Umbilical cord (tissue), 1 donor: ENCODE measurements at regions not wholly inside any gene's neighbourhood (a gene's known extent, or its start where the extent isn't known, plus 50 kb on each side); places are given as distances from the start of the nearest gene placed in this dataset.
"Not testable (repeated sequence)": the region's sequence is repeated elsewhere in the genome, so short reads cannot be mapped to it uniquely, and the experiment has no call there.

Experiments used
- DNase-seq: peaks from one replicate; pipeline ENCODE4 v3.0.0-alpha.2; 2015; ENCODE audit warnings: low spot score

- not testable (repeated sequence) for DNase-seq
These were observed 179.7 kb upstream of the TRPC7 start for GRCh38 chr5:136545031-136545430.

- no peak for DNase-seq
These were observed 173.2 kb upstream of the TRPC7 start for GRCh38 chr5:136538534-136538933.

DNA sequence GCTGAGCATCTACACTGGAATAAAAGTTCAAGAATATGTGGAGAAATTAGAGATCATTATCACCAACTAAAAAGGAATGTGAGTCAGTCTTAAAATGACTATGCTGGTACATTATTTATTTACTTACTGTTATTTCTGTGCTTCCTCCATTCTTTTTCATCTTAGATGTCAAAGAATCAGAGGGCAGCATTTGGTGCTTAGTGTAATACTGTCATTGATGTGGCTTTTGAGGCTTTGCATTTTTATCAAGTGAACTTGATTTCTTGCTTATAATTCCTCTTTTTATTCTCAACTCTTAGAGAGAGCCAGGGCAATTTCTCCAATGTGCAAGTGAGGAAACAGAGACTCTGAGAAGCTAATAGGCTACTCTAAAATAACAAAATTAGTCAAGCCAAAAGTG lies 163.7 kb upstream of the TRPC7 start:
- peak; percentile 73 for DNase-seq

DNA sequence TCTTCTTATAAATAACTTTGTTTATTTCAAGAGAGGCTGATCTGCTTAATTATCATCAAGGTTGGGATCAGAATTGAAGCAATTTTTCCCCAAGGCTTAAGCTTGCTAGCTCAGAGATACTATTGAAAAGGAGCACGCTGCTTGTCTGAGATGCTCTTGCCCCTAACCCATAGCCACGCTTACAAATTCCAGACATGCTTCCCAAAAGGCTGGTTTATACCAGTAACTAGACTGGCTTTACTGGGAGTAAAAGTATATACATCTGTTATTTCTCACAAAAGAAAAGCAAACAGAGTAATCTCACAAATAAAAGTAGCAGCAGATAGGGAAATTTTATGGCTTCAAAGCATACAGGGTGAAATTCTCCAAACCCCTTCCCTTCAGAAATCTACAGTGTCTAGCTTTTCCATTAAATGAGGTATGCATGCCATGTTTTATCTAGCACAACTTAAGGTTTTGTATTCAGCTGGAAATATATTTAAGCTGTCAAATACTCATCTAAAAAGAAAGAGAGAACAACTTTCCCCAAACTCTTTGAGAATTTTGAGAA lies 163.2 kb upstream of the TRPC7 start:
- DNase-seq, result peak; percentile 93

GRCh38 chr5:136527311-136527710 lies 162.0 kb upstream of the TRPC7 start:
- peak; percentile 91 for DNase-seq

- DNase-seq, result peak; percentile 76
These were observed 161.4 kb upstream of the TRPC7 start for GRCh38 chr5:136526791-136527190.

DNA sequence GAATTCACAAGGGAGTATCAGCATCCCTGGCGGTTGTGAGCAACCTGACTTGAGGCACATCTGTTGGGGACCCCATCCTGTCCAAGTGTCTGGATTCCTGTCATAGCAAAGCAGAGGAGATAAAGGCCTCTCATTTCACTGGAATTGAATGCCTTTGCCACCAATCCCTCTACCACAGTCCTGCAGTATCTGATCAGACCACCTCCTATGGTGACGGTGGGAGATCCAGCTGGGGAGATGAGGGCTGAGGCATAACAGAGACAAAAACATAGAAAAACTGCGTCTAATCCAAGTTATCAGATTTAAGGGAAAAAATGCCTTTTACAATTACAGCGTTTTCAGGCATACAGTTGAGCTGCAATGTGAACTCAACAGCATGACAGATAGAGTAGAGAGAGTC lies 160.7 kb upstream of the TRPC7 start:
- no peak for DNase-seq

- peak; percentile 92 for DNase-seq
These were observed 160.3 kb upstream of the TRPC7 start for GRCh38 chr5:136525597-136525996.

- peak; percentile 91 for DNase-seq
These were observed 157.0 kb upstream of the TRPC7 start for GRCh38 chr5:136522217-136522956.

DNA sequence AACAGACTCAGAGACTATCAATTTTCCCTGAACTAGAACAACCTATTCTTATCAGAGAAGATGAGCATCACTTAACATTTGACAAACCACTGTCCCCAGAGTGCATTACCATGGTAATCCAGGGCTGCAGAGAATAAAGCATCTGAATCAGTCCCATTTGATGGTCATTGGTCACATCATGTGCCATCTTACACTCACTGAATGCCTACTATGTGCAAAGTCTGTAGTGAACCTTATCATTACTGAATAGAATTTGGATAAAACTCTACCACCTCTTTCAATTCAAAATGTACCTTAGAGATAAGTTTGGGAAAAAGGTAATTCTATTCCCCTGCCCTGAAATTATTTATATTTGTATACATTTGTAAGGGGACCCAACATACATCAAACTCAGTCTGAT lies 156.4 kb upstream of the TRPC7 start:
- DNase-seq, result no peak

DNA sequence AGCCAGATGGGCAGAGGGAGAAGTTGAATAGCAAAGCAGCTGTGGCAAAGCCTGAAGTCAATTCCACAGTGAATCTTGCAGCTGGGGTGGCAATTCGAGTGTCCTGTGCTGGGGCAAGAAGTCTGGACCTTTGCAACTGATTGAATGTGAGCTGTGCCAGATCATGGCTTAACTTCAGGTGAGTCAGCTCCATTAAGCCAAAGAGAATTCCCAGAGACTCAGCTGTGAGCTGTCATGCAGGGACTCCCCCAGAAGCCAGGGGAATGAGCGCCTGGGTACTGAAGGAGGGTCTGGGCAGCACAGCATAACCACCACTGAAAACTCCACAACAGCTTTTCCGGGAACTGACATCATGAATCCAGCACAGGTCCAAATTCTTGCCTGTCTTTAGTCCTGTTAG lies 153.5 kb upstream of the TRPC7 start:
- DNase-seq, result peak; percentile 33

DNA sequence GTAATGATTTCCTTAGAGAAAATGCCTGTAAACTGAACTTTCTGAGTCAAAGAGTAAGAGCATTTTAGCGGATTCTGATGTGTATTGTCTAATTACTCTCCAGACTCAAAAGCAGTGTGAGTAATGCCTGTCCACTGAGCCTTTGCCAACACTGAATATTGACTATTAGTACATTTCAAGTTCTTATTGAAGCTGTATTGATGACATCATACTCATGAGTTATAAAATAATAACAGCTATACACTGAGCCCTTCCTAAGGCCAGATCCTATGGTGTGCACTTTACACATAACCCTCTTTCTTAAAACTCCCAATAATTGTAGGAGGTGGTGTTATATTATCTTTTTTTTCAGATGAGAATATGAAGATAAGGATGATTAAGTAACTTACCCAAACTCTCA lies 152.8 kb upstream of the TRPC7 start:
- no peak for DNase-seq

DNA sequence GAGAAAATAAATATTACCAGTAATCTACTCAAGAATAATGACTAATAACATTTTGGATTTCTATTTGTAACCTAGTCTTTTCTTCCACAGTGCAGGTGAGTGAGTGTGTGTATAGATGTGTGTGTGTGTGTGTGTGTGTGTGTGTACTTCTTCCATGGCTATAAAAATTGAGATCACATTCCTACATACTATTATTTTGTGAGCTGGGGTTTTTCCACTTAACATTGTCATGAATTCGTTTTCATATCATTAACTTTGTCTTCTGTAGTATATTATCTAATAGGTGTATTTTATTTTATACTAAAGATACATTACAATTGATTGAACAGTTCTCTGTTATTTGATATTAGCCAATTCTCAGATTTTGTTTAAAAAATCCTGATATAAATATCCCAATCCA lies 152.4 kb upstream of the TRPC7 start:
- DNase-seq, result no peak

DNA sequence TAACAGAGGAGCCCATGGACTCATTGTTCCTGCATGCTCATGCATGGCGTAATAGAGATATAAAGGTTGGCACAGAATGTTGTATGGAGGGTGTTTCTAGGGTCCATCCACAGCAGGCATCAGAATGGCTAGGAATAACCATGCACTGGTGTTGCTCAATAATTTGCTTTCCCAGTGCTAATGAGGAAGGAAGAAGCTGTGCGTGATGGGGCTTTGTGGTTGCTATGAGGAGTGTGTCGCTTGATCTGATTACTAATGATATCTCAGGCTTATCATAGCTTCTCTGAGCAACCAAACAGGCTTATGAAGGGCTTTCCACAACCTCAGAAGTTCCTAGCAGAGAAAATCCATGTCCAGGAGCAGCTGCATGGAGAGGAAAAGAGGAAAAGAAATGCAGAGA lies 151.3 kb upstream of the TRPC7 start:
- DNase-seq, result peak; percentile 84

DNA sequence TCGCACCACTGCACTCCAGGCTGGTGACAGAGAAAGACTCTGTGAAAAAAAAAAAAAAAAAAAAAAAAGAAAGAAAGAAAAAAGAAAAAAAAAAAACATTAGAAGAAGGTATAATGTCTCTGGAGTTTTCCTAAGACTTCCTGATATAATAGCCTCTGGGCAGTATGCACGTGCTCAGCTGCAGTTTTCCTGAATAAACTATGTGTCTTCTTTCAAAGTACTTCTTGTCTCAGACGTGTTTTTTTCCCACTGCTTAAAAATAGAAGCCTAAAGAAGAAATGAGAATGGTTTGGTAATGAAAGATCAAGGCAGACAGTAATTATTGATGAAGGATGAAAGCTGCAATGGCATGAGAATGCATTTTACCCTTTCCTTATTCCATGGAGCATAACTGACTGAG lies 148.1 kb upstream of the TRPC7 start:
- no peak for DNase-seq

GRCh38 chr5:136511046-136511445 lies 145.7 kb upstream of the TRPC7 start:
- no peak for DNase-seq

DNA sequence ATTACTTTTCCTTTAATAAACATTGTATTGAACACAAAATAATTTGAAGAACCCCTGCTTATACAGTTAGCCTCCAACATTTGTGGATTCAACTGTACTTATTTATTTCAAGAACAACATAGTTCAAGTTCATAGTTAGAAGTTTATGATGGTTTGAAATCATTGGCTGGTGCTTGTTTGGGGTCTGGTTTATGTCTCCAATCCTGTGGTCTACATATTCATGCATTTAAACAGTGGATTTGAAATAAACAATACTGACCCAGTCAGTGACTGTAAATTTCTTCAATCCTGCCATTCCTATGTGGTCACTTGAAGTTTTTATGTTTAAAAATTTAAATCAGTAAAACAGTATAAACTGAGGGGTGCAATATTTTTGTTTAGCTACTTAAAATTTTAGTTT lies 145.1 kb upstream of the TRPC7 start:
- DNase-seq, result no peak

DNA sequence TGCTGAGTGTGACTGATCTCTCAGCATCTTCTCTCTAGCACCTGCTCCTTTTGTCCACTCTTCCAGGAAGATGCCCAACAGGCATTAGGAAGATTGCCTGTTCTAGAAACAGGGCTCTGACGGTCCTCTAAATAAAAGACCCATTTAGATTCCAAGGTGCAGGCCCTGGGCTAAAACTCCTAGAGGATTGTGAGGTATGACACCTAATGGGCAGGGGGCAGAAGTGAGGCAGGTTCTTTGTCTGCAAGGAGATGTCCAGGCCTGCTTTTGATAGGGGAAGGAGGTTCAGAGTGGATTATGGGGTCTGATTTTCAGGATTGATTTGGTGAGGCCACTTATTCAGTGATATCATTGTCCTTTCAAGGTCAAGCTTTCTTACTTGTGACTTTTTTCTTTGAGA lies 140.8 kb upstream of the TRPC7 start:
- no peak for DNase-seq

DNA sequence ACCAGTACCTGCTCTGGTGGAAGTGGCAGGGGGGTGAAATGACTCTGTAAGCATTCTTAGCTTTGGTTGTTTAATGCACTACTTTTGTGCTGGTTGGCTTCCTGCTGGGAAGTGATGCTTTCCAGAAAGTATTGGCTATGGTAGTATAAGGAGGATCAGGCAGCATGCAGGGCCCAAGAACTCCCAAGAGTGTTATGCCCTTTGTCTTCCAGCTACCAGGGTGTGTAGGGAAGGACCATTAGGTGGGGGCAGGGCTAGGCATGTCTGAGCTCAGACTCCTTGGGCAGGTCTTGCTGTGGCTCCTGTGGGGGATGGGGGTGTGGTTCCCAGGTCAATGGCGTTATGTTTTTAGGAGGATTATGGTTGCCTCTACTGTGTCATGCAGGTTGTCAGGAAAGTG lies 135.8 kb upstream of the TRPC7 start:
- no peak for DNase-seq

DNA sequence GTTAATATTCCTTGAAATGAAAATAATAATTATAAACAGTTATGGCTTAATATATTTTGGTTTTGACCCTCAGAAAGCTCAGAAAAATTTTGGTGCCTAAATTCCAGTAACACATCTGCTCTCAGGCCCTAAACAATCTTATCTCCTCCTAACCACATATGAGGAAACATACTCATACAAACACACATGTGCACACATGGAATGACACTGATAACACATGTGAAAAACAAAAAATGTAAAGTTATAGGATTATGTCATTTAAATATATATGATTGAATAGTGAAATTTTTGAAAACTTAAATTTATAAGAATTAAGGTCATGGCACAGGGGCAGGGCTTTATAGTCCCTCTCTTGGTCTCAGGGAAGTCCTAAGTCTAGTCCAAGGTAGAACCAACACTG lies 127.2 kb upstream of the TRPC7 start:
- DNase-seq, result no peak

- DNase-seq, result peak; percentile 58
These were observed 126.5 kb upstream of the TRPC7 start for GRCh38 chr5:136491806-136492205.

GRCh38 chr5:136484808-136485325 lies 119.5 kb upstream of the TRPC7 start:
- DNase-seq, result no peak

DNA sequence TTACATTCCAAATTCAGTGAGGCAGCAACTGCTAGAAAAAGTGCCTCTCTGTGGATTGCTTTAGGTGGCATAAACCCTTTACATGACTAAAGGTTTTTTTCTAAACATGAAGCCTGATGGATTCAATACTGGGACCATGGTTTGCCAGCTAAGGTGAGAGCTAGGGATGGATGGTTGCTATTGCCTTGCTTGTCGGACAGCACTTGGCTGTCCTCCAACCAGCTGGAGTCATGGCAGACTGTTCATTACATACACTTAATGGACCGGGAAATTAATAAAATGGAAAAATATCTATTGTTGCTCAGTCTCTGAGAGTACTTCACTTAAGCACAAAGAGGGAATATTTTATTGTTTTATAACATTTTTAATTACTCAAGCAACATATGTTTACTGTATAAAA lies 116.9 kb upstream of the TRPC7 start:
- no peak for DNase-seq

DNA sequence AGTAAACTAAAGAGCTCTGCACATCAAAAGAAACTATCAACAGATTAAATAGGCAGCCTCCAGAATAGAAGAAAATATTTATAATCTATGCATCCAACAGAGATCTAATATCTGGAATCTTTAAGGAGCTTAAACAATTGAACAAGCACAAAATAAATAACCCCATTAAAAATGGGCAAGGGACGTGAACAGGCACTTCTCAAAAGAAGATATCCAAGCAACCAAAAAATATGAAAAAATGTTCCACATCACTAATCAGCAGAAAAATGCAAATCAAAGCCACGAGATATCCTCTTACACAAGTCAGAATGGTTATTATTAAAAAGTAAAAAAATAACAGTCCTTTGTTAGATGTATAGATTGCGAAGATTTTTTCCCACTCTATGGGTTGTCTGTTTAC lies 109.1 kb upstream of the TRPC7 start:
- no peak for DNase-seq
